ENCODE measurements at regions not wholly inside any gene's neighbourhood (a gene's known extent, or its start where the extent isn't known, plus 50 kb on each side); places are given as distances from the start of the nearest gene placed in this dataset.

GRCh38 chr9:38256461-38256860 is 136.0 kb upstream of the ALDH1B1 start:
- WGBS (ENCODE audit: insufficient coverage), result 55% methylated on average over 2 of the region's 2 CpGs
- peaks cover 0 to 3% (median 0%) of the 10 kb centered on the region in 3 donors for H3K9me3 Mint-ChIP-seq
- Histone ChIP-seq H3K9me3 (no peaks in the 10 kb centered on the region), H3K27ac (ENCODE audit: low read length) (no peak overlapping the region), H3K36me3 (ENCODE audit: control insufficient read depth in 2 of 2, extremely low read depth in 1 of 2, insufficient read depth in 1 of 2, low read length in 1 of 2) (no peaks in the 10 kb centered on the region), H3K27me3 (replicated peaks in 1 of 2; ENCODE audit: control insufficient read depth in 2 of 2, extremely low read depth in 1 of 2, insufficient read depth in 2 of 2, low read length in 1 of 2) (peaks cover 0 to 7% of the 10 kb centered on the region in 2 experiments), H3K4me1 (ENCODE audit: control insufficient read depth in 1 of 2, extremely low read depth in 1 of 2, insufficient read depth in 2 of 2, low read length in 2 of 2) (no peaks in the 10 kb centered on the region), H3K4me3 (ENCODE audit: control insufficient read depth in 1 of 2, extremely low read depth in 1 of 2, low read length in 1 of 2) (no peak overlapping the region)
- no peak overlapping the region for H3K4me3 Mint-ChIP-seq
- H3K36me3 Mint-ChIP-seq, result no peaks in the 10 kb centered on the region
- H3K27me3 Mint-ChIP-seq, result peaks cover 3 to 11% of the 10 kb centered on the region in 2 donors
- no peaks in the 10 kb centered on the region for H3K4me1 Mint-ChIP-seq
- DNase-seq, result no peak
- no peak overlapping the region for H3K27ac Mint-ChIP-seq
- ChIA-PET CTCF (interaction anchor here in 1 of 2 donors (0.5 kb wide), 1 partner anchor 12 kb away, joined by 5 read pairs; no protein-coding TSS in a partner anchor), POLR2A (no interaction called here)
- ATAC-seq (replicated peaks in 1 of 4), result no peak

- peaks cover 0 to 3% (median 0%) of the 10 kb centered on the region in 3 donors for H3K9me3 Mint-ChIP-seq
- POLR2A ChIA-PET, result no interaction called here
- H3K36me3 Mint-ChIP-seq, result no peaks in the 10 kb centered on the region
- H3K36me3 ChIP-seq (ENCODE audit: control insufficient read depth in 2 of 2, extremely low read depth in 1 of 2, insufficient read depth in 1 of 2, low read length in 1 of 2), result no peaks in the 10 kb centered on the region
- CTCF ChIA-PET, result no interaction called here
- no peak overlapping the region for H3K4me3 Mint-ChIP-seq
- 67% methylated on average over 1 of the region's 3 CpGs for WGBS (ENCODE audit: insufficient coverage)
- ATAC-seq (replicated peaks in 1 of 4) (no peak), DNase-seq (no peak)
- peaks cover 0 to 7% of the 10 kb centered on the region in 2 experiments for H3K27me3 ChIP-seq (replicated peaks in 1 of 2; ENCODE audit: control insufficient read depth in 2 of 2, extremely low read depth in 1 of 2, insufficient read depth in 2 of 2, low read length in 1 of 2)
- no peak overlapping the region for H3K4me3 ChIP-seq (ENCODE audit: control insufficient read depth in 1 of 2, extremely low read depth in 1 of 2, low read length in 1 of 2)
- H3K27me3 Mint-ChIP-seq, result peaks cover 3 to 11% of the 10 kb centered on the region in 2 donors
- no peak overlapping the region for H3K27ac ChIP-seq (ENCODE audit: low read length)
- H3K4me1 ChIP-seq (ENCODE audit: control insufficient read depth in 1 of 2, extremely low read depth in 1 of 2, insufficient read depth in 2 of 2, low read length in 2 of 2), result no peaks in the 10 kb centered on the region
- H3K27ac Mint-ChIP-seq, result no peak overlapping the region
- no peaks in the 10 kb centered on the region for H3K4me1 Mint-ChIP-seq
- H3K9me3 ChIP-seq, result no peaks in the 10 kb centered on the region
Observed at GRCh38 chr9:38255599-38255998, 136.9 kb upstream of the ALDH1B1 start.

GRCh38 chr9:38254756-38255155 is 137.7 kb upstream of the ALDH1B1 start:
- Mint-ChIP-seq H3K4me1 (no peaks in the 10 kb centered on the region), H3K27me3 (peaks cover 1 to 8% of the 10 kb centered on the region in 2 donors), H3K27ac (no peak overlapping the region), H3K4me3 (no peak overlapping the region), H3K36me3 (no peaks in the 10 kb centered on the region), H3K9me3 (peaks cover 0 to 1% (median 0%) of the 10 kb centered on the region in 3 donors)
- no peaks in the 10 kb centered on the region for H3K9me3 ChIP-seq
- no peak for DNase-seq
- no peak overlapping the region for H3K27ac ChIP-seq (ENCODE audit: low read length)
- peaks cover 0 to 14% of the 10 kb centered on the region in 2 experiments for H3K27me3 ChIP-seq (replicated peaks in 1 of 2; ENCODE audit: control insufficient read depth in 2 of 2, extremely low read depth in 1 of 2, insufficient read depth in 2 of 2, low read length in 1 of 2)
- H3K36me3 ChIP-seq (ENCODE audit: control insufficient read depth in 2 of 2, extremely low read depth in 1 of 2, insufficient read depth in 1 of 2, low read length in 1 of 2), result no peaks in the 10 kb centered on the region
- CTCF ChIA-PET, result no interaction called here
- no peaks in the 10 kb centered on the region for H3K4me1 ChIP-seq (ENCODE audit: control insufficient read depth in 1 of 2, extremely low read depth in 1 of 2, insufficient read depth in 2 of 2, low read length in 2 of 2)
- POLR2A ChIA-PET, result no interaction called here
- ATAC-seq (replicated peaks in 1 of 4), result no peak
- WGBS (ENCODE audit: insufficient coverage), result no CpG with 5 or more reads among the region's 2 CpGs
- no peak overlapping the region for H3K4me3 ChIP-seq (ENCODE audit: control insufficient read depth in 1 of 2, extremely low read depth in 1 of 2, low read length in 1 of 2)

- Histone ChIP-seq H3K27ac (ENCODE audit: low read length) (no peak overlapping the region), H3K9me3 (no peaks in the 10 kb centered on the region), H3K4me1 (ENCODE audit: control insufficient read depth in 1 of 2, extremely low read depth in 1 of 2, insufficient read depth in 2 of 2, low read length in 2 of 2) (no peaks in the 10 kb centered on the region), H3K36me3 (ENCODE audit: control insufficient read depth in 2 of 2, extremely low read depth in 1 of 2, insufficient read depth in 1 of 2, low read length in 1 of 2) (no peaks in the 10 kb centered on the region), H3K4me3 (ENCODE audit: control insufficient read depth in 1 of 2, extremely low read depth in 1 of 2, low read length in 1 of 2) (no peak overlapping the region), H3K27me3 (replicated peaks in 1 of 2; ENCODE audit: control insufficient read depth in 2 of 2, extremely low read depth in 1 of 2, insufficient read depth in 2 of 2, low read length in 1 of 2) (peaks cover 0 to 12% of the 10 kb centered on the region in 2 experiments)
- Mint-ChIP-seq H3K9me3 (no peaks in the 10 kb centered on the region), H3K4me1 (no peaks in the 10 kb centered on the region), H3K36me3 (no peaks in the 10 kb centered on the region), H3K27me3 (peaks cover 0 to 7% of the 10 kb centered on the region in 2 donors), H3K27ac (no peak overlapping the region), H3K4me3 (no peak overlapping the region)
- WGBS (ENCODE audit: insufficient coverage), result 100% methylated on average over 1 of the region's 7 CpGs
- DNase-seq, result no peak
- no peak for ATAC-seq (replicated peaks in 1 of 4)
- POLR2A ChIA-PET, result no interaction called here
- CTCF ChIA-PET, result no interaction called here
Observed at GRCh38 chr9:38254151-38254550, 138.4 kb upstream of the ALDH1B1 start.

GRCh38 chr9:38253200-38253599 is 139.3 kb upstream of the ALDH1B1 start:
- ChIA-PET CTCF (no interaction called here), POLR2A (no interaction called here)
- no peaks in the 10 kb centered on the region for H3K4me1 ChIP-seq (ENCODE audit: control insufficient read depth in 1 of 2, extremely low read depth in 1 of 2, insufficient read depth in 2 of 2, low read length in 2 of 2)
- no peaks in the 10 kb centered on the region for H3K36me3 Mint-ChIP-seq
- DNase-seq (no peak), ATAC-seq (replicated peaks in 1 of 4) (no peak)
- no peak overlapping the region for H3K4me3 Mint-ChIP-seq
- H3K27ac ChIP-seq (ENCODE audit: low read length), result no peak overlapping the region
- no peaks in the 10 kb centered on the region for H3K9me3 Mint-ChIP-seq
- no peaks in the 10 kb centered on the region for H3K4me1 Mint-ChIP-seq
- no peak overlapping the region for H3K4me3 ChIP-seq (ENCODE audit: control insufficient read depth in 1 of 2, extremely low read depth in 1 of 2, low read length in 1 of 2)
- peaks cover 0 to 9% of the 10 kb centered on the region in 2 experiments for H3K27me3 ChIP-seq (replicated peaks in 1 of 2; ENCODE audit: control insufficient read depth in 2 of 2, extremely low read depth in 1 of 2, insufficient read depth in 2 of 2, low read length in 1 of 2)
- no peaks in the 10 kb centered on the region for H3K9me3 ChIP-seq
- H3K27me3 Mint-ChIP-seq, result peaks cover 0 to 2% of the 10 kb centered on the region in 2 donors
- H3K36me3 ChIP-seq (ENCODE audit: control insufficient read depth in 2 of 2, extremely low read depth in 1 of 2, insufficient read depth in 1 of 2, low read length in 1 of 2), result no peaks in the 10 kb centered on the region
- WGBS (ENCODE audit: insufficient coverage), result 79% methylated on average over 7 of the region's 7 CpGs
- H3K27ac Mint-ChIP-seq, result no peak overlapping the region

GRCh38 chr9:38251036-38251860 is 141.3 kb upstream of the ALDH1B1 start:
- no peaks in the 10 kb centered on the region for H3K4me1 Mint-ChIP-seq
- POLR2A ChIA-PET, result no interaction called here
- H3K4me3 Mint-ChIP-seq, result no peak overlapping the region
- 69% methylated on average over 2 of the region's 3 CpGs for whole genome bisulfite sequencing (ENCODE audit: insufficient coverage)
- H3K27ac ChIP-seq (ENCODE audit: low read length), result no peak overlapping the region
- H3K4me1 ChIP-seq (ENCODE audit: control insufficient read depth in 1 of 2, extremely low read depth in 1 of 2, insufficient read depth in 2 of 2, low read length in 2 of 2), result no peaks in the 10 kb centered on the region
- DNase-seq (no peak), ATAC-seq (replicated peaks in 1 of 4) (no peak)
- no peaks in the 10 kb centered on the region for H3K9me3 Mint-ChIP-seq
- peaks cover 0 to 10% of the 10 kb centered on the region in 2 experiments for H3K27me3 ChIP-seq (replicated peaks in 1 of 2; ENCODE audit: control insufficient read depth in 2 of 2, extremely low read depth in 1 of 2, insufficient read depth in 2 of 2, low read length in 1 of 2)
- H3K36me3 ChIP-seq (ENCODE audit: control insufficient read depth in 2 of 2, extremely low read depth in 1 of 2, insufficient read depth in 1 of 2, low read length in 1 of 2), result no peaks in the 10 kb centered on the region
- no peaks in the 10 kb centered on the region for H3K36me3 Mint-ChIP-seq
- H3K27me3 Mint-ChIP-seq, result peaks cover 0 to 2% of the 10 kb centered on the region in 2 donors
- H3K9me3 ChIP-seq, result no peaks in the 10 kb centered on the region
- H3K4me3 ChIP-seq (ENCODE audit: control insufficient read depth in 1 of 2, extremely low read depth in 1 of 2, low read length in 1 of 2), result no peak overlapping the region
- no peak overlapping the region for H3K27ac Mint-ChIP-seq
- CTCF ChIA-PET, result no interaction called here

Measured in T-cell (primary cell).